ENCODE measurements at regions not wholly inside any gene's neighbourhood (a gene's known extent, or its start where the extent isn't known, plus 50 kb on each side); places are given as distances from the start of the nearest gene placed in this dataset.

GRCh38 chr4:138677748-138678147 lies 337.8 kb upstream of the NOCT start:
- Histone ChIP-seq H3K9me3 (no peaks in the 10 kb centered on the region), H3K27ac (no peak overlapping the region), H3K4me3 (no peak overlapping the region), H3K36me3 (no peaks in the 10 kb centered on the region), H3K27me3 (ENCODE audit: low read depth) (no peaks in the 10 kb centered on the region), H3K4me1 (peaks cover 5% of the 10 kb centered on the region)
- TF ChIP-seq CTCF (IDR thresholded peaks at IDR 0.05), result no peak
- DNase-seq (no peak), ATAC-seq (no peak)
- intact Hi-C loops (cut with DNase I), result no loop called here

- ATAC-seq (peak in 1 of 2 donors; percentile 58), DNase-seq (no peak)
- intact Hi-C loops (cut with DNase I), result no loop called here
- no peak overlapping the region for H3K4me3 ChIP-seq
- TF ChIP-seq CTCF (IDR thresholded peaks at IDR 0.05), result no peak
- H3K36me3 ChIP-seq, result no peaks in the 10 kb centered on the region
- no peak overlapping the region for H3K27ac ChIP-seq
- H3K4me1 ChIP-seq, result peaks cover 5% of the 10 kb centered on the region
- no peaks in the 10 kb centered on the region for H3K9me3 ChIP-seq
- no peaks in the 10 kb centered on the region for H3K27me3 ChIP-seq (ENCODE audit: low read depth)
Observed at GRCh38 chr4:138677212-138677611, 338.4 kb upstream of the NOCT start.

GRCh38 chr4:138675685-138676084 lies 339.9 kb upstream of the NOCT start:
- DNase-seq (no peak), ATAC-seq (no peak)
- H3K27ac ChIP-seq, result no peak overlapping the region
- H3K36me3 ChIP-seq, result no peaks in the 10 kb centered on the region
- no peaks in the 10 kb centered on the region for H3K9me3 ChIP-seq
- intact Hi-C loops (cut with DNase I), result no loop called here
- peaks cover 5% of the 10 kb centered on the region for H3K4me1 ChIP-seq
- H3K4me3 ChIP-seq, result no peak overlapping the region
- no peaks in the 10 kb centered on the region for H3K27me3 ChIP-seq (ENCODE audit: low read depth)
- TF ChIP-seq CTCF (IDR thresholded peaks at IDR 0.05), result no peak

- no peaks in the 10 kb centered on the region for H3K9me3 ChIP-seq
- H3K4me1 ChIP-seq, result peaks cover 5% of the 10 kb centered on the region
- intact Hi-C loops (cut with DNase I), result no loop called here
- TF ChIP-seq CTCF (IDR thresholded peaks at IDR 0.05), result no peak
- ATAC-seq, result no peak
- no peaks in the 10 kb centered on the region for H3K36me3 ChIP-seq
- H3K27me3 ChIP-seq (ENCODE audit: low read depth), result no peaks in the 10 kb centered on the region
- H3K27ac ChIP-seq, result no peak overlapping the region
- DNase-seq, result no peak
- H3K4me3 ChIP-seq, result no peak overlapping the region
Observed at GRCh38 chr4:138674209-138674608, 341.4 kb upstream of the NOCT start.

GRCh38 chr4:138673053-138673452 lies 342.5 kb upstream of the NOCT start:
- Histone ChIP-seq H3K27me3 (ENCODE audit: low read depth) (no peaks in the 10 kb centered on the region), H3K27ac (no peak overlapping the region), H3K9me3 (no peaks in the 10 kb centered on the region), H3K36me3 (no peaks in the 10 kb centered on the region), H3K4me1 (peaks cover 5% of the 10 kb centered on the region), H3K4me3 (no peak overlapping the region)
- TF ChIP-seq CTCF (IDR thresholded peaks at IDR 0.05), result no peak
- no peak for DNase-seq
- intact Hi-C loops (cut with DNase I), result no loop called here
- peak in 1 of 2 donors; percentile 41 for ATAC-seq

All from lower lobe of right lung (tissue), 2 donors.